ENCODE measurements at regions not wholly inside any gene's neighbourhood (a gene's known extent, or its start where the extent isn't known, plus 50 kb on each side); places are given as distances from the start of the nearest gene placed in this dataset.

DNA sequence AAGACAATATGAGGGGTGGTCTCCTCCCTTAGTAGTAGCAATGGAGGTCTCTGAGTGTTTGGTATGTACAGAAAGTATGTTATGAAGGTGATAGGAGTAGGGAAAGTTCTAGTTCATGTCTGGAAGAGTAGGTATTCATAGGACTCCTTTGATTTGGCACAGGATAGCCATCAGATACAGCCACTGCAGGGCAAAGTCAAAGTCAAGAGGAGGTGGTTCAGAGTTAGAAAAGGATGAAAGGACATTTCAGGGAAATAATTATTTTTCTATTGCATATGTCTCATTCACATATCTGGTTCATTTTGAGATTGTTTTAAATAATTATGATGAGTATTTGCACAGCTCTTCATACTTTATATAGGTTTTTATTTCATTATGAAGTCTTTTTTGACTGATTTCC is 381.1 kb downstream of the MFSD1 start:
- H3K4me1 ChIP-seq (ENCODE audit: control insufficient read depth, extremely low read depth, insufficient read depth, low read length) = no peaks in the 10 kb centered on the region
- no peak overlapping the region for H3K27ac ChIP-seq (ENCODE audit: insufficient read depth, low read length)
- no peak overlapping the region for H3K4me2 ChIP-seq (ENCODE audit: extremely low read depth, insufficient read depth, low read length)
- H3K27me3 ChIP-seq (ENCODE audit: control insufficient read depth, insufficient read depth, low read length) = no peaks in the 10 kb centered on the region
- no peak overlapping the region for H2AFZ ChIP-seq (ENCODE audit: low read length)
- no peaks in the 10 kb centered on the region for H3K9me3 ChIP-seq (ENCODE audit: control insufficient read depth, insufficient read depth, low read depth, low read length)
- H4K20me1 ChIP-seq (ENCODE audit: control insufficient read depth, extremely low read depth, insufficient read depth, low read length) = no peaks in the 10 kb centered on the region
- no peaks in the 10 kb centered on the region for H3K36me3 ChIP-seq (ENCODE audit: control insufficient read depth, insufficient read depth, low read length)
- TF ChIP-seq, protein P1, sequence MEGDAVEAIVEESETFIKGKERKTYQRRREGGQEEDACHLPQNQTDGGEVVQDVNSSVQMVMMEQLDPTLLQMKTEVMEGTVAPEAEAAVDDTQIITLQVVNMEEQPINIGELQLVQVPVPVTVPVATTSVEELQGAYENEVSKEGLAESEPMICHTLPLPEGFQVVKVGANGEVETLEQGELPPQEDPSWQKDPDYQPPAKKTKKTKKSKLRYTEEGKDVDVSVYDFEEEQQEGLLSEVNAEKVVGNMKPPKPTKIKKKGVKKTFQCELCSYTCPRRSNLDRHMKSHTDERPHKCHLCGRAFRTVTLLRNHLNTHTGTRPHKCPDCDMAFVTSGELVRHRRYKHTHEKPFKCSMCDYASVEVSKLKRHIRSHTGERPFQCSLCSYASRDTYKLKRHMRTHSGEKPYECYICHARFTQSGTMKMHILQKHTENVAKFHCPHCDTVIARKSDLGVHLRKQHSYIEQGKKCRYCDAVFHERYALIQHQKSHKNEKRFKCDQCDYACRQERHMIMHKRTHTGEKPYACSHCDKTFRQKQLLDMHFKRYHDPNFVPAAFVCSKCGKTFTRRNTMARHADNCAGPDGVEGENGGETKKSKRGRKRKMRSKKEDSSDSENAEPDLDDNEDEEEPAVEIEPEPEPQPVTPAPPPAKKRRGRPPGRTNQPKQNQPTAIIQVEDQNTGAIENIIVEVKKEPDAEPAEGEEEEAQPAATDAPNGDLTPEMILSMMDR (conservative IDR thresholded peaks at IDR 0.05 in 1 of 2, IDR thresholded peaks at IDR 0.05 in 1 of 2; ENCODE audit: low read depth in 1 of 2, low read length in 2 of 2) = no peak
- TF ChIP-seq EZH2 (IDR thresholded peaks at IDR 0.05; ENCODE audit: low read length, missing control alignments) = no peak
- H3K9ac ChIP-seq (ENCODE audit: insufficient read depth, low read length) = no peak overlapping the region
- no peak for DNase-seq (ENCODE audit: low read depth in 2 of 2)
- no peaks in the 10 kb centered on the region for H3K79me2 ChIP-seq (ENCODE audit: control insufficient read depth, insufficient read depth, low read length)
- no peak overlapping the region for H3K4me3 ChIP-seq (replicated peaks in 1 of 4; ENCODE audit: control extremely low read depth in 1 of 4, insufficient read depth in 1 of 4, low read depth in 3 of 4, low read length in 4 of 4)

DNA sequence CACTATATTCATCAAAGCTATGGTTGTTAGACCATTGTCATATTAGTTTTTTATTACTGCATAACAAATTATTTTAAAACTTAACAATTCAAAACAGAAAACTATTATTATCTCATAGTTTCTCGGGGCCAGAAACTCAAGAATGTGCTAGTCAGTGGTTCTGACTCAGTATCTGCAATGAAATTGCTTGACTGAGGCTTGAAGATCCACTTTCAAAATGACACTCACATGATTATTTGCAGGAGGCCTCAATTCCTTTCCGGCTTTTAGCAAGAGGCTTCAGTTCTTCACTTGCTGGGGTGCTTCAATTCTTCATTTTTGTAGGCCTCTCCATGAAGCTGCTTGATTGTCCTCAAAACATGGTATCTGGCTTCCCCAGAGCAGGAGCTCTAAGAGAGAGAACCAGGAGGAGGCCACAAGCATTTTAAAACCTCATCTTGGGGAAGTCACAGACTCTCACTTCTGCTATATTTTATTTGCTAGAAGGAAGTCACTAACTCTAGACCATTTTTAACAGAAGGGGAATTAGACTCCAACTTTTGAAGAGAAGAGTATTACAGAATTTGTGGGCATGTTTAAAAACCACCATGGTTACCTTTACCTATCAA is 383.7 kb downstream of the MFSD1 start:
- Histone ChIP-seq H4K20me1 (ENCODE audit: control insufficient read depth, extremely low read depth, insufficient read depth, low read length) (no peaks in the 10 kb centered on the region), H3K9ac (ENCODE audit: insufficient read depth, low read length) (no peak overlapping the region), H2AFZ (ENCODE audit: low read length) (no peak overlapping the region), H3K4me2 (ENCODE audit: extremely low read depth, insufficient read depth, low read length) (no peak overlapping the region), H3K4me3 (replicated peaks in 1 of 4; ENCODE audit: control extremely low read depth in 1 of 4, insufficient read depth in 1 of 4, low read depth in 3 of 4, low read length in 4 of 4) (no peak overlapping the region), H3K4me1 (ENCODE audit: control insufficient read depth, extremely low read depth, insufficient read depth, low read length) (peaks cover 6% of the 10 kb centered on the region), H3K27ac (ENCODE audit: insufficient read depth, low read length) (no peak overlapping the region), H3K79me2 (ENCODE audit: control insufficient read depth, insufficient read depth, low read length) (no peaks in the 10 kb centered on the region), H3K36me3 (ENCODE audit: control insufficient read depth, insufficient read depth, low read length) (no peaks in the 10 kb centered on the region), H3K9me3 (ENCODE audit: control insufficient read depth, insufficient read depth, low read depth, low read length) (no peaks in the 10 kb centered on the region), H3K27me3 (ENCODE audit: control insufficient read depth, insufficient read depth, low read length) (no peaks in the 10 kb centered on the region)
- no peak for DNase-seq (ENCODE audit: low read depth in 2 of 2)
- TF ChIP-seq EZH2 (IDR thresholded peaks at IDR 0.05; ENCODE audit: low read length, missing control alignments) = no peak
- TF ChIP-seq, protein P1 (conservative IDR thresholded peaks at IDR 0.05 in 1 of 2, IDR thresholded peaks at IDR 0.05 in 1 of 2; ENCODE audit: low read depth in 1 of 2, low read length in 2 of 2) = no peak

DNA sequence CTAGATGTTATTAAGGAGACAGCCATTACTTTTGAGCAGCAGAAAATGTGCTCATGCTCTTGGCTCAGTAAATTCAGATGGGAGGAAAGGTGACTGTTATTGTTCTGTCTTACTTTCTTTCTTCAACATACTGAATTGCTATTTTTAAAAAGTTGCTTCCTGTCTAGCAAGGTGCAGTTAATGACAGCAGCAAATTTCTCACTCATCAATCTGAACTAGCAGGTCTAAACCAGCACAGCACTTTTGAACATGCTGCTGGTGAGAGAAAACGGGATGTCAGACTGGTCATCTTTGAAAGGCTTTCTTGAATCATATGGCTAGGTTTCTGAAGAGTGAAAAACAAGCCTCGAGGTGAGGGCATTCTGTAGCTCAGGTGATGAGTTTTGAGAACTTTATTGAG is 384.7 kb downstream of the MFSD1 start:
- no peaks in the 10 kb centered on the region for H4K20me1 ChIP-seq (ENCODE audit: control insufficient read depth, extremely low read depth, insufficient read depth, low read length)
- H3K79me2 ChIP-seq (ENCODE audit: control insufficient read depth, insufficient read depth, low read length) = no peaks in the 10 kb centered on the region
- H3K4me2 ChIP-seq (ENCODE audit: extremely low read depth, insufficient read depth, low read length) = no peak overlapping the region
- no peak overlapping the region for H3K4me3 ChIP-seq (replicated peaks in 1 of 4; ENCODE audit: control extremely low read depth in 1 of 4, insufficient read depth in 1 of 4, low read depth in 3 of 4, low read length in 4 of 4)
- no peak for DNase-seq (ENCODE audit: low read depth in 2 of 2)
- no peak for TF ChIP-seq EZH2 (IDR thresholded peaks at IDR 0.05; ENCODE audit: low read length, missing control alignments)
- TF ChIP-seq, protein P1 (conservative IDR thresholded peaks at IDR 0.05 in 1 of 2, IDR thresholded peaks at IDR 0.05 in 1 of 2; ENCODE audit: low read depth in 1 of 2, low read length in 2 of 2) = no peak
- no peaks in the 10 kb centered on the region for H3K27me3 ChIP-seq (ENCODE audit: control insufficient read depth, insufficient read depth, low read length)
- no peaks in the 10 kb centered on the region for H3K36me3 ChIP-seq (ENCODE audit: control insufficient read depth, insufficient read depth, low read length)
- H3K9me3 ChIP-seq (ENCODE audit: control insufficient read depth, insufficient read depth, low read depth, low read length) = no peaks in the 10 kb centered on the region
- H3K27ac ChIP-seq (ENCODE audit: insufficient read depth, low read length) = no peak overlapping the region
- H3K4me1 ChIP-seq (ENCODE audit: control insufficient read depth, extremely low read depth, insufficient read depth, low read length) = peaks cover 10% of the 10 kb centered on the region
- no peak overlapping the region for H3K9ac ChIP-seq (ENCODE audit: insufficient read depth, low read length)
- no peak overlapping the region for H2AFZ ChIP-seq (ENCODE audit: low read length)
